ENCODE measurements at regions not wholly inside any gene's neighbourhood (a gene's known extent, or its start where the extent isn't known, plus 50 kb on each side); places are given as distances from the start of the nearest gene placed in this dataset.

DNA sequence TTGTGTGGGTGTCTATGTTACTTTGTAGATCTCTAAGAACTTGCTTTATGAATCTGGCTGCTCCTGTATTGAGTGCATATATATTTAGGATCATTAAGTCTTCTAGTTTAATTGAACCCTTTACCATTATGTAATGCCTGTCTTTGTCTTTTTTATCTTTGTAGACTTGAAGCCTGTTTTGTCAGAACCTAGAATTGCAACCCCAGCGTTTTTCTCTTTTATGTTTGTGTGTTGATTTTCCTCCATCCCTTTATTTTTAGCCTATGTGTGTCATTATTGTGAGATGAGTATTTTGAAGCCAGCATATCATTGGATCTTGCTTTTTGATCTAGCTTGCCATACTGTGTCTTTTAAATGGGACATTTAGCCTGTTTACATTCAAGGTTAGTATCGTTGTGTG, 573.2 kb downstream of the BRINP3 start:
- DNase-seq (ENCODE audit: low read depth): no peak
- H3K4me3 ChIP-seq (ENCODE audit: low read depth, low read length): no peak overlapping the region
- TF ChIP-seq, protein P1, sequence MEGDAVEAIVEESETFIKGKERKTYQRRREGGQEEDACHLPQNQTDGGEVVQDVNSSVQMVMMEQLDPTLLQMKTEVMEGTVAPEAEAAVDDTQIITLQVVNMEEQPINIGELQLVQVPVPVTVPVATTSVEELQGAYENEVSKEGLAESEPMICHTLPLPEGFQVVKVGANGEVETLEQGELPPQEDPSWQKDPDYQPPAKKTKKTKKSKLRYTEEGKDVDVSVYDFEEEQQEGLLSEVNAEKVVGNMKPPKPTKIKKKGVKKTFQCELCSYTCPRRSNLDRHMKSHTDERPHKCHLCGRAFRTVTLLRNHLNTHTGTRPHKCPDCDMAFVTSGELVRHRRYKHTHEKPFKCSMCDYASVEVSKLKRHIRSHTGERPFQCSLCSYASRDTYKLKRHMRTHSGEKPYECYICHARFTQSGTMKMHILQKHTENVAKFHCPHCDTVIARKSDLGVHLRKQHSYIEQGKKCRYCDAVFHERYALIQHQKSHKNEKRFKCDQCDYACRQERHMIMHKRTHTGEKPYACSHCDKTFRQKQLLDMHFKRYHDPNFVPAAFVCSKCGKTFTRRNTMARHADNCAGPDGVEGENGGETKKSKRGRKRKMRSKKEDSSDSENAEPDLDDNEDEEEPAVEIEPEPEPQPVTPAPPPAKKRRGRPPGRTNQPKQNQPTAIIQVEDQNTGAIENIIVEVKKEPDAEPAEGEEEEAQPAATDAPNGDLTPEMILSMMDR (conservative IDR thresholded peaks at IDR 0.05; ENCODE audit: low read depth, low read length): no peak

DNA sequence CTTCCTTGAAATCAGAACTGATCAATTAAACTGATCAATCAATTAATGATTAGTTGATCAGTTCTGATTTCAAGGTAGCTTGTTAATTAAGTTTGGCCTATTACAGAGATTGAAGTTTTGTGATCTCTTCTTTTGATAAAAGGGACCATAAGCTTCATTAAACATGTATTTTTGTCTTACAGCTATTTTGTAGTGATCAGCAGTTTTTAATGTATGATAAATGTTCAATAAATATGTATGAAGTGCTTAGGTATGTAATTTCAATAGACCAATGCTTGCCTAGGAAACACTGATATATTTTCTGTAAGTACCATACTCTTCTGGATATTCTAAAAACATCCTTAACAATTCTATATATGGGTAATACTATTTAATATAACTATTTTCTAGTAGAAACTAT, 569.6 kb downstream of the BRINP3 start:
- TF ChIP-seq, protein P1 (conservative IDR thresholded peaks at IDR 0.05; ENCODE audit: low read depth, low read length): no peak
- no peak for DNase-seq (ENCODE audit: low read depth)
- no peak overlapping the region for H3K4me3 ChIP-seq (ENCODE audit: low read depth, low read length)

DNA sequence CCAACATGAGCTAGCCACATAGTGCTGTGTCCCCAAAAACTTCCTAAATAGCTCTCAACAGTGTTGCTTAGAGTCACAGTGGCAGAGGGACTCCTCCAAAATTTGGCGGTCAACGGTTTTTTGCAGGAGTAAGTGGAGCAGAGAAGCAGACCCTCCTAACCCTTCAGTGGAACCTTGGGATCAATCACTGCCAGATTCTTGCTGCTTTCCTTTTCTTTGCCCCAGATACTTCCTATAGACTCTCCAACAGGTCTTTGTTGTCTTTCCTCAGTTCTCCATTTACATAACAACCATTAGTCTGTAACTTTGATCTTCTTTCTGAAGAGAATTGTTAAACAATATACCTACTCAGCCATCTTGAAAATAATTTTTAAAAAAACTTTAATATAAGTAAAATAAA, 556.1 kb downstream of the BRINP3 start:
- no peak for DNase-seq (ENCODE audit: low read depth)
- TF ChIP-seq, protein P1 (conservative IDR thresholded peaks at IDR 0.05; ENCODE audit: low read depth, low read length): no peak
- no peak overlapping the region for H3K4me3 ChIP-seq (ENCODE audit: low read depth, low read length)

DNA sequence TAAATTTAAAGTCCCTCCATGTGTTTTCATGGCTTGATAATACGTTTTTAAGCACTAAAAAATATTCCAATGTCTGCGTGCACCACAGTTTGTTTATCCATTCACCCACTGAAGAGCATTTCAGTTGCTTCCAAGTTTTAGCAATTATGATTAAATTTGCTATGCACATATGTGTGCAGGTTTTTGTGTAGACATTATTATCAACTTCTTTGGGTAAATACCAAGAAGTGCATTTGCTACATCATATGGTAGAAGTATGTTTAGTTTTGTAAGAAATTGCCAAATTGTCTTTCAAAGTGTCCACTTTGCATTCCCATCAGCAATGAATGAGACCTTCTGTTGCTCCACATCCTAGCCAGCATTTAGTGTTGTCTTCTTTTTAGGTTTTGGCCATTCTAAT, 550.0 kb downstream of the BRINP3 start:
- no peak overlapping the region for H3K4me3 ChIP-seq (ENCODE audit: low read depth, low read length)
- DNase-seq (ENCODE audit: low read depth): no peak
- TF ChIP-seq, protein P1 (conservative IDR thresholded peaks at IDR 0.05; ENCODE audit: low read depth, low read length): no peak

DNA sequence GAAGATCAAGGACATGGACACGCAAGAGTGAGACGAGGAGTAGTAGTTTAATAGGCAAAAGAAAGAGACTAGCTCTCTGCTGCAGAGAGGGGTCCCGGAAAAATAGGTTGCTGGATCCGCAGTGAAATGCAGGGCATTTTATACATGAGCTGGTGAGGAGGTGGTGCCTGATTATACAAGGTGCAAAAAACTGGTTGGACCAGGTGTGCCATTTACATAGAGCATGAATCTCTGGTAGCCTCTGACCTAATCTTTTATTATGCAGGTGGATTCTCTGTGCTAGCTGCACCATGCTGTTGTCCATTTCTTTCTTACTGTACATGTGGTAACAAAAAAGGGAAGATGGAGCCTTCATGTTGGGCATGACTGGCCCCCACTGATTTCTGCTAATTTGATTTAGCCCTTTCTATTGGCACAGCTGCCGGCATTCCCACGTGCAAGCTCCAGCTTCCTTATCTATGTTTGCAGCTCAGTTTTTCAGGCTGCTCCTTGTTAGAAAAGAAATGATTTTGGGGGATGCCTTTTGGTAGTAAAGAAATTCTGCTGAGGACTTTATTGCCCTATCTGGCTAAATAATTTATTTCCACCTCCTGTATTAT, 548.1 kb downstream of the BRINP3 start:
- no peak overlapping the region for H3K4me3 ChIP-seq (ENCODE audit: low read depth, low read length)
- DNase-seq (ENCODE audit: low read depth): no peak
- TF ChIP-seq, protein P1 (conservative IDR thresholded peaks at IDR 0.05; ENCODE audit: low read depth, low read length): no peak

DNA sequence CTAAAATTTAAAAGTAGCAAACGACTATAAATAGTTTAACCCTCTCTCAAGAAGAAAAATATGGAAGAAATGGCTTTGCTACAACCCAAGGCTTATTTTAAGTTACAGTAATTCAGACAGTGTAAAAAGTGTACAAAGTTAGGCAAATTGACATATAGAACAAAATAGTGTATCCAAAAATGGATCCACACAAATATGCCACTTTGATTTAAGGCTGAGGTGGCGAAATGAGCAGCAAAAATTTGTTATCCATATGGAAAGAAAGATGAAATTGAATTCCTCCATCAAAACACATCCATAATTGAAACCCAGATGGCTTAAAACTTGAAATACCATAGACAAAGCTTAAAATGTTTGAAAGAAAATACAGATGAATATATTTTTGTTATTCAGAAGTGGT, 540.8 kb downstream of the BRINP3 start:
- no peak overlapping the region for H3K4me3 ChIP-seq (ENCODE audit: low read depth, low read length)
- DNase-seq (ENCODE audit: low read depth): no peak
- TF ChIP-seq, protein P1 (conservative IDR thresholded peaks at IDR 0.05; ENCODE audit: low read depth, low read length): no peak

DNA sequence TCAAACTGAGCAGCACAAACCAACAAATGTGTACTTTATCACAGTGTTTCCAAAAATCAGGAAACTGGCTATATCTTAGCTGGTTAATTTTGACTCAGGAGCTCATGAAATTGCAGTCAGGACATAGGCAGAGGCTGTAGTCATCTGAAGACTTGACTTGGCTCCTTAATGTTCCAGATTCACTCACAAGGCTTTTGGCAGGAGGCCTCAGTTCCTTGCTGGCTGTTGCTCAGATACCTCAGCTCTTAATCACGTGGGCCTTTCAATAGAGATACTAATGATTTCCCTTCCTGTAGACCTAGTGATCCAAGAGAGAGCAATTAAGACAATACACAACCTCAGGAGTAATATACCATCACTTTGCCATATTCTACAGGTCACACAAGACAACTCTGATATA, 537.7 kb downstream of the BRINP3 start:
- no peak overlapping the region for H3K4me3 ChIP-seq (ENCODE audit: low read depth, low read length)
- TF ChIP-seq, protein P1 (conservative IDR thresholded peaks at IDR 0.05; ENCODE audit: low read depth, low read length): no peak
- DNase-seq (ENCODE audit: low read depth): peak; percentile 73

All from choroid plexus epithelial cell (primary cell).